B cell (primary cell): ENCODE measurements at regions not wholly inside any gene's neighbourhood (a gene's known extent, or its start where the extent isn't known, plus 50 kb on each side); places are given as distances from the start of the nearest gene placed in this dataset.
"Not testable (repeated sequence)": the region's sequence is repeated elsewhere in the genome, so short reads cannot be mapped to it uniquely, and the experiment has no call there.

Experiments used
- ATAC-seq: fragments of 200-7000 bp; cut with Tn5 transposase; one replicate; pipeline ENCODE4 v1.10.0; 2021; ENCODE audit warnings: low read depth, mild to moderate bottlenecking, moderate number of reproducible peaks, moderate library complexity
- CTCF ChIA-PET: fragments of 350-600 bp; sonication (Branson Sonifier 250); formaldehyde crosslinking; loops from one replicate; lab custom pipeline; 2021; ENCODE audit warnings: antibody characterized with exemption, inconsistent platforms; lab: Charles Lee
- POLR2A ChIA-PET: fragments of 350-600 bp; sonication (Branson Sonifier 250); formaldehyde crosslinking; loops from one replicate; lab custom pipeline; 2021; ENCODE audit warnings: antibody characterized with exemption; lab: Charles Lee
- DNase-seq: peaks from one replicate; pipeline ENCODE4 v3.0.0; 2013
- H2AFZ ChIP-seq: 2 replicates; pipeline ENCODE4 v1.6.1; 2012; ENCODE audit warnings: mild to moderate bottlenecking, low read depth, low read length; ENCODE audit not compliant: insufficient read depth, poor library complexity, severe bottlenecking
- H3K27ac ChIP-seq, 2 donors: 1 replicate in 1 of 2; 2 replicates in 1 of 2; pipeline ENCODE4 v1.5.1; 2012 to 2013; ENCODE audit warnings: low read length in 2 of 2, mild to moderate bottlenecking in 2 of 2, moderate library complexity in 1 of 2
- H3K27me3 ChIP-seq, 4 experiments: fragments of 200-600 bp in 1 of 4; sonication (generic) in 1 of 4; replicated peaks in 1 of 4; 1 replicate in 2 of 4; 2 replicates in 2 of 4; pipeline versions ENCODE4 v1.6.1 to v1.7.0; 2013 to 2016; ENCODE audit warnings: low read length in 3 of 4, mild to moderate bottlenecking in 2 of 4, mixed read lengths in 1 of 4, moderate library complexity in 1 of 4; ENCODE audit not compliant: insufficient read depth in 4 of 4, control insufficient read depth in 3 of 4; ENCODE audit errors: control extremely low read depth in 1 of 4
- H3K36me3 ChIP-seq, 2 experiments: replicated peaks in 1 of 2; 1 replicate in 1 of 2; 2 replicates in 1 of 2; pipeline versions ENCODE4 v1.6.1 to v1.7.1; 2013; ENCODE audit warnings: low read length in 1 of 2; ENCODE audit not compliant: insufficient read depth in 2 of 2, control insufficient read depth in 1 of 2; ENCODE audit errors: control extremely low read depth in 1 of 2, extremely low read depth in 1 of 2
- H3K4me1 ChIP-seq, 2 donors: fragments of 200-600 bp in 1 of 2; sonication (generic) in 1 of 2; 1 replicate in 1 of 2; 2 replicates in 1 of 2; pipeline versions ENCODE4 v1.5.1 to v1.6.1; 2013 to 2017; ENCODE audit warnings: low read length in 2 of 2; ENCODE audit not compliant: control insufficient read depth in 2 of 2, insufficient read depth in 2 of 2
- H3K4me2 ChIP-seq: replicated peaks from 2 replicates; pipeline ENCODE3; 2012; ENCODE audit warnings: mild to moderate bottlenecking, low read depth, low read length; ENCODE audit not compliant: poor library complexity, severe bottlenecking
- H3K4me3 ChIP-seq, 5 experiments: fragments of 200-600 bp in 1 of 5; sonication (generic) in 1 of 5; 1 replicate in 3 of 5; 2 replicates in 2 of 5; pipeline versions ENCODE4 v1.5.1 to v1.7.0; 2011 to 2016; ENCODE audit warnings: low read length in 4 of 5, mild to moderate bottlenecking in 4 of 5, low read depth in 2 of 5, control low read depth in 1 of 5, moderate library complexity in 1 of 5; ENCODE audit not compliant: insufficient read depth in 1 of 5; ENCODE audit errors: control extremely low read depth in 1 of 5, extremely low read depth in 1 of 5
- H3K79me2 ChIP-seq: fragments of 200-600 bp; sonication (generic); one replicate; pipeline ENCODE4 v1.6.0; 2016; ENCODE audit warnings: low read length; ENCODE audit not compliant: control insufficient read depth, insufficient read depth
- H3K9ac ChIP-seq: fragments of 200-600 bp; sonication (generic); 2 replicates; pipeline ENCODE4 v1.6.1; 2017; ENCODE audit warnings: mild to moderate bottlenecking, low read length, moderate library complexity
- H3K9me3 ChIP-seq, 3 donors: one replicate each; pipeline versions ENCODE4 v1.6.1 to v1.7.1; 2013; ENCODE audit warnings: low read length in 2 of 3; ENCODE audit not compliant: control insufficient read depth in 2 of 3, insufficient read depth in 1 of 3; ENCODE audit errors: control extremely low read depth in 1 of 3
- H4K20me1 ChIP-seq: 2 replicates; pipeline ENCODE4 v1.6.0; 2012; ENCODE audit warnings: mild to moderate bottlenecking, low read length; ENCODE audit not compliant: insufficient read depth, control insufficient read depth, poor library complexity, severe bottlenecking
- H3K27ac Mint-ChIP-seq: one replicate; pipeline ENCODE4 v1.8.0; 2021; ENCODE audit warnings: mixed read lengths
- H3K27me3 Mint-ChIP-seq: one replicate; pipeline ENCODE4 v1.8.0; 2021; ENCODE audit warnings: mixed read lengths
- H3K4me1 Mint-ChIP-seq: one replicate; pipeline ENCODE4 v1.8.0; 2021; ENCODE audit warnings: mixed read lengths
- H3K4me3 Mint-ChIP-seq: one replicate; pipeline ENCODE4 v1.8.0; 2021; ENCODE audit warnings: mixed read lengths
- H3K9me3 Mint-ChIP-seq: one replicate; pipeline ENCODE4 v1.8.0; 2022; ENCODE audit warnings: mixed read lengths; ENCODE audit not compliant: insufficient read depth
- EZH2 ChIP-seq: IDR thresholded peaks from 2 replicates; pipeline ENCODE4 v1.6.1; 2012; ENCODE audit warnings: borderline replicate concordance, low read depth, mild to moderate bottlenecking, moderate library complexity, low read length; ENCODE audit not compliant: insufficient read depth, poor library complexity, severe bottlenecking
- WGBS: methylation state at CpG from one replicate; pipeline ENCODE4 v1.1.5; 2013; ENCODE audit warnings: missing lambda C conversion rate; ENCODE audit not compliant: insufficient coverage; 5-methylcytosine and 5-hydroxymethylcytosine counted together
- intact Hi-C: fragments of 100-400 bp; cut with micrococcal nuclease; formaldehyde crosslinking; loops from one replicate; pipeline ENCODE4 v1.10.0; 2022
- TF ChIP-seq, protein P1 (sequence below): fragments of 200-600 bp; IDR thresholded peaks from one replicate; pipeline ENCODE4 v1.8.0; 2022; ENCODE audit warnings: antibody characterized with exemption, mild to moderate bottlenecking

DNA sequence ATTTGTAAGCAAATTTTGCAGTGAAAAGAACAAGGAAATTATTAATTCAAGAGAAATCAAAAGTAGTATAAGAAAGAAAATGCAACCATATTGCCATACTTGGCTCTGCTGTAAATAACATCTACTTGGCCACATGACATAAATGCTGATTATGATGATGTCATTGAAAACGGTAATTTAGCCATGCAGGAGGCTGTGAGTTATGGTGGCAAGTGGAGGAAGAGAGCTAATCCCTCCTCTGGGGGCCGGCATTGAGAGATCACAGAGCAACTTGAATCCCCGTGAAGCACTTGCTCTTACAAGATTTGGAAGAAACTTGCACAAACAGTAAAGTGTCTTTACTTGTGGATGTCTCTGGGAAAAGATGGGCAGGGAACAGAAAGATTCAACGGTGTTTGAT, 456.6 kb downstream of the PREX1 start:
- peaks cover 0 to 18% of the 10 kb centered on the region in 2 donors for H3K4me1 ChIP-seq
- no peak overlapping the region for H3K9ac ChIP-seq
- Mint-ChIP-seq H3K27me3 (peaks cover 12% of the 10 kb centered on the region), H3K4me1 (peaks cover 35% of the 10 kb centered on the region), H3K9me3 (peaks cover 2% of the 10 kb centered on the region), H3K27ac (no peak overlapping the region), H3K4me3 (no peak overlapping the region)
- TF ChIP-seq, protein P1, sequence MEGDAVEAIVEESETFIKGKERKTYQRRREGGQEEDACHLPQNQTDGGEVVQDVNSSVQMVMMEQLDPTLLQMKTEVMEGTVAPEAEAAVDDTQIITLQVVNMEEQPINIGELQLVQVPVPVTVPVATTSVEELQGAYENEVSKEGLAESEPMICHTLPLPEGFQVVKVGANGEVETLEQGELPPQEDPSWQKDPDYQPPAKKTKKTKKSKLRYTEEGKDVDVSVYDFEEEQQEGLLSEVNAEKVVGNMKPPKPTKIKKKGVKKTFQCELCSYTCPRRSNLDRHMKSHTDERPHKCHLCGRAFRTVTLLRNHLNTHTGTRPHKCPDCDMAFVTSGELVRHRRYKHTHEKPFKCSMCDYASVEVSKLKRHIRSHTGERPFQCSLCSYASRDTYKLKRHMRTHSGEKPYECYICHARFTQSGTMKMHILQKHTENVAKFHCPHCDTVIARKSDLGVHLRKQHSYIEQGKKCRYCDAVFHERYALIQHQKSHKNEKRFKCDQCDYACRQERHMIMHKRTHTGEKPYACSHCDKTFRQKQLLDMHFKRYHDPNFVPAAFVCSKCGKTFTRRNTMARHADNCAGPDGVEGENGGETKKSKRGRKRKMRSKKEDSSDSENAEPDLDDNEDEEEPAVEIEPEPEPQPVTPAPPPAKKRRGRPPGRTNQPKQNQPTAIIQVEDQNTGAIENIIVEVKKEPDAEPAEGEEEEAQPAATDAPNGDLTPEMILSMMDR, result no peak
- no peak for TF ChIP-seq EZH2
- ATAC-seq, result no peak
- H4K20me1 ChIP-seq, result no peaks in the 10 kb centered on the region
- no peak overlapping the region for H2AFZ ChIP-seq
- 100% methylated on average over 1 of the region's 4 CpGs for WGBS
- POLR2A ChIA-PET, result no interaction called here
- H3K9me3 ChIP-seq, result peaks cover 0 to 13% (median 0%) of the 10 kb centered on the region in 3 donors
- H3K27me3 ChIP-seq, result peaks cover 0 to 7% (median 3%) of the 10 kb centered on the region in 4 experiments
- peaks cover 0 to 4% of the 10 kb centered on the region in 2 experiments for H3K36me3 ChIP-seq
- no peak overlapping the region for H3K4me2 ChIP-seq
- H3K79me2 ChIP-seq, result no peaks in the 10 kb centered on the region
- CTCF ChIA-PET, result no interaction called here
- DNase-seq, result no peak
- intact Hi-C loops, result no loop called here
- H3K27ac ChIP-seq, result no peak overlapping the region
- H3K4me3 ChIP-seq, result no peak overlapping the region

DNA sequence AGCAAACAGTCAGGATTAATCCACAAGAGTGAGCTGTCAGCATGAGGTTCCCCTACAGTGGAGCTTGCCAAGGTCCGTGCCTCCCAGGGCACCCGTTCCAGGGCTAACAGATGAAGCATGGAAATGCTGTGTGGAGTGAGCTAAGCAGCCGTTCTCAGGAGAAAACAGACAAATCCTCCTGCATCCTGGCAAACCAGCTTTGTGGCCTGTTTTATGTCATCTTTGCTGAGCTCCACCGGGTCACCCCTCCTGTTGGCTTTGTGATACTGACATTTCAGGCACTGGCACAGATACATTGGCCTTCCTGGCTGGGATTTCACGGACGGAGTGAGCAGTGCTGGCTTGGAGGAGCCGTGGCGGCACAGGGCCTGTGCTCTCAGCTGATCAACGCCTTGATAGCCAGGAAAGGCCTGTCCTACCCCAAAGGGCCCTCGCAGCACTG, 459.2 kb downstream of the PREX1 start:
- H4K20me1 ChIP-seq, H3K27ac ChIP-seq, H3K9ac ChIP-seq, CTCF ChIA-PET, ATAC-seq, H3K27me3 ChIP-seq, POLR2A ChIA-PET, H3K27me3 Mint-ChIP-seq, DNase-seq, H3K4me2 ChIP-seq, H2AFZ ChIP-seq, H3K9me3 Mint-ChIP-seq, H3K4me3 ChIP-seq, intact Hi-C loops: not testable (repeated sequence)
- 95% methylated on average over 9 of the region's 10 CpGs for WGBS
- Histone ChIP-seq H3K4me1 (peaks cover 16 to 28% of the 10 kb centered on the region in 2 donors), H3K9me3 (peaks cover 0 to 16% (median 0%) of the 10 kb centered on the region in 3 donors), H3K36me3 (peaks cover 2 to 16% of the 10 kb centered on the region in 2 experiments), H3K79me2 (peaks cover 13% of the 10 kb centered on the region)
- Mint-ChIP-seq H3K27ac (peak overlapping the region; percentile 6), H3K4me3 (peak overlapping the region; percentile 16), H3K4me1 (peaks cover 50% of the 10 kb centered on the region)

DNA sequence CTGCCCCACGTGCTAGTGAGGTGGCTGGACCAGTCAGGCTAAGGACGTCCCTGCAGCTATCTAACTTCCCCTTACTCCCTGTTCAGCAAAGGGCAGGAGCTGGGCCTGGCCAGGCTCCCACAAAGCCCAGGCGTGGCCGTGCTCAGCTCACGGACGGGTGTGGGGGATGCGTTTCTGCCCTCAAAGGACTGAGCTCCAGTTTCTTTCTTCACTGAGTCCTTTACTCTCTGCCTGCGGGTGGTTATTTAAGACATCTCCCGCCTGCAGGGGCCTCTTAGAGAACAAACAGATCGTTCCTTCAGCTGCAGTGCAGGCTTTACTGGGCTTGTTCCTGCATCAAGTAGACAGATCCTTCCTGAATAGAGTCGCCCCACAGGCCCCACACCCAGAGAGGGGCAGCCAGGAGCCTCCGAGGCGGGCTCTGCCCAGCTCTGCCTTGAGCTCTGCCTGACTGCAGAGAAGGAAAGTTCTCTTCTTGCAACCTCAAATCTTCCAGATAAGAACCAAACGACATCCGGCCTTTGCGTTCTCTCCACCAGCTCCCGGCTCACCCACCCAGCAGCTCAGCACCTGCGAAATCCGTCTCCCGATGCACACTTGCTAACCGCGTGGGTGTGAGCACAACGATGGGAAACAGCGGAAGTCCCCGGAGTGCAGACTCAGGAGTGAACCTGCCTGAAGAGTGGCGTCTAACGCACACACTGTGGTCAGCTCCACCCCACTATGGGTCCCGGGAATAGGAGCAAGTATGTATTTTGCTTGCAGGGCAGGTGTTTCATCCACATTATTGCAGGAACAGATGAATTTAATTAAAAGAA, 460.0 kb downstream of the PREX1 start:
- H3K4me1 Mint-ChIP-seq, result peaks cover 53% of the 10 kb centered on the region

More for the DNA sequence above, 460.0 kb downstream of the PREX1 start:
- H3K27ac ChIP-seq, H3K27me3 Mint-ChIP-seq, DNase-seq, CTCF ChIA-PET, H3K27me3 ChIP-seq, H3K4me2 ChIP-seq, intact Hi-C loops, H3K4me3 ChIP-seq, H3K9me3 Mint-ChIP-seq, H3K9ac ChIP-seq, H4K20me1 ChIP-seq, H2AFZ ChIP-seq, POLR2A ChIA-PET: not testable (repeated sequence)
- H3K4me3 Mint-ChIP-seq, result peak overlapping the region; percentile 66
- WGBS, result 10% methylated on average over 9 of the region's 28 CpGs
- H3K36me3 ChIP-seq, result peaks cover 2 to 20% of the 10 kb centered on the region in 2 experiments
- H3K4me1 ChIP-seq, result peaks cover 16 to 31% of the 10 kb centered on the region in 2 donors
- peaks cover 21% of the 10 kb centered on the region for H3K79me2 ChIP-seq
- H3K27ac Mint-ChIP-seq, result peak overlapping the region; percentile 20
- peak; percentile 25 for ATAC-seq
- peaks cover 0 to 20% (median 0%) of the 10 kb centered on the region in 3 donors for H3K9me3 ChIP-seq
